Umbilical cord (tissue), 1 donor: ENCODE measurements at regions not wholly inside any gene's neighbourhood (a gene's known extent, or its start where the extent isn't known, plus 50 kb on each side); places are given as distances from the start of the nearest gene placed in this dataset.
"Not testable (repeated sequence)": the region's sequence is repeated elsewhere in the genome, so short reads cannot be mapped to it uniquely, and the experiment has no call there.

Experiments
- DNase-seq: peaks from one replicate; pipeline ENCODE4 v3.0.0-alpha.2; 2015; ENCODE audit warnings: low spot score

DNA sequence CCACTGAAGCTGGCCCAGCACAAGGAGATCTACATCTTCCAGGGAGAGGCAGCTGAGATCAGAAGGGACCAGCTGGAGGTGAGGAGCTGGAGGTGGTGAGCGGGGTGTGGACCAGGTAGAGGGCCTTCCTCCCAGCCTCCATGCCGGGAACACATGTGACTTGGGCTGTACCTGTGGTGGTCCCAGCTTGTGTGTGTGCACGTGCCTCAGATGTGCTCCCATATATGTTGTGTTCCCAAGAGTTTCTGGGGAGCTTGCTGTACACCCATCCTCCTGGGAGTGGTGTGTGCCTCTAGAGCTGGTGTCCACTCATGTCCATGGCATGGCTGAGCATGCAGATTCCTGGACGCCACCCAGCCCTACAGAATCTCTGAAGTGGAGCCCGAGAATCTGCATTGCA, 183.7 kb upstream of the AKAP13 start:
- not testable (repeated sequence) for DNase-seq

- not testable (repeated sequence) for DNase-seq
Measured at GRCh38 chr15:85197582-85197981, 182.8 kb upstream of the AKAP13 start.

- not testable (repeated sequence) for DNase-seq
Measured at GRCh38 chr15:85198432-85198831, 182.0 kb upstream of the AKAP13 start.

DNA sequence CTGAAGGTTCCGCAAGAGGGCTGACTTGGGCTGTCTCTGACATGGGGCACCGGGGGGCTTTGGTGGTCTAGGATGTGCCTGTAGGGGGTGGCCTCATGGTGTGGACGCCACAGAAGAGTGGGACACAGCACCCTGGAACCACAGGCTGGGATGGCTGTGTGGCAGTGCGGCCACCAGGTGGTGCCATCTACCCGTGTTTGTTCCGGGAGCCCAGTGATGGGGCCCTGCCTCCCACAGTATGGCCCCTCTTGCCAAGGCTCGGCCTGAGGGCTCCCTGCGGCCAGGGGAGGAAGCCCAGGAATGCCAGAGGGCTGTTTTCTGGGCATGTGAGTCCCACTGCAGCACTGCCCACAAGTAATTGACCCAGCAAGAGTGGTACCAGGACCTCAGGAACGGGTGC, 180.2 kb upstream of the AKAP13 start:
- DNase-seq, result not testable (repeated sequence)

DNA sequence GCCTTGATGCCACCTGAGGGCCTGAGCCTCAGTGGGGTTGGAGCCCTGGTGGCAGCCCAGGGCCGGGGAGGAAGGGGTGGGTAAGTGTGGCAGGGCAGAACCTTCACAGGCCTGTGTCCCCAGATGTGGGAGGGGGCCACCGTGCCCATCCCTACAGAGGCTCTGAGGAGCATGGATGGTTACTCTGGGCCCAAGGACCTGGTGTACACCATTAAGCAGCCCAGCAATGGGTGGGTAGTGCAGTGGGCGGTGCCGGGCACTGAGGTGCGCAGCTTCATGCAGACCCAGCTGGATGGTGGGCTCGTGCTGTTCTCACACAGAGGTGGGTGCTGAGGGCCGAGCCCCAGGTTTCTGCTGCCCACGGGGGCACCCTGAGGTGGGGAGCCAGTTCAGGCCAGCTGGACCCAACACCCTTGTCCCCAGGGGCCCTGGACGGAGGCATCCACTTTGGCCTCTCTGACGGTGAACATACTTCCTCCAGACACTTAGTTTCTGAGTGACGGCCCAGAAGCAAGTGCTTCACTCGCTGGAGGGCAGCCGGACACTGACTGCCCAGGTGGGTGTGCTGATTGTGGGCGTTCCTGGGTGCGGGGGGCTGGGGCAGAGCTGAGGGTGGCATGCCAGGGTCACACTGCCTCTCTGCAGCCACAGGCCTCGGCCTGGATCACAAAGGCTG, 179.1 kb upstream of the AKAP13 start:
- DNase-seq, result not testable (repeated sequence)

DNA sequence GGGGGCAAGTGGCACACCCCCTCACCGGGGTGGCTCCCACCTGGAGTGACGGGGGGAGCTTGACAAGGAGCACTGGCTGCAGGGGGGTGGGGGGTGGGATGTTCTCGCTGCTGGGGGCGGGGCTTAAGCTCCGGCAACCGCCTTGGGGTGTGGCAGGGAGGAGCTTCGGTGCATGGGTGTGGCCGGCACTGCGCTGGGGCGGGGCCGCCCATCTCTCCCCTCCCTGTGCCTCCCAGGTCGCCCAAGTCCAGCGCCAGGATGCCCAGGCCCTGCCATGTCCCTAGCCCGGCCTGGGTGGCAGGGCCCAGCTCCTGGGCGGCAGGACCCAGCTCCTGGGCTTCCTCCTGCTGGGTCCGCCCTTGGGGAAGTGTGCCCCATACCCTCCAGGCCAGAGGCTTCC, 175.9 kb upstream of the AKAP13 start:
- DNase-seq, result not testable (repeated sequence)

DNA sequence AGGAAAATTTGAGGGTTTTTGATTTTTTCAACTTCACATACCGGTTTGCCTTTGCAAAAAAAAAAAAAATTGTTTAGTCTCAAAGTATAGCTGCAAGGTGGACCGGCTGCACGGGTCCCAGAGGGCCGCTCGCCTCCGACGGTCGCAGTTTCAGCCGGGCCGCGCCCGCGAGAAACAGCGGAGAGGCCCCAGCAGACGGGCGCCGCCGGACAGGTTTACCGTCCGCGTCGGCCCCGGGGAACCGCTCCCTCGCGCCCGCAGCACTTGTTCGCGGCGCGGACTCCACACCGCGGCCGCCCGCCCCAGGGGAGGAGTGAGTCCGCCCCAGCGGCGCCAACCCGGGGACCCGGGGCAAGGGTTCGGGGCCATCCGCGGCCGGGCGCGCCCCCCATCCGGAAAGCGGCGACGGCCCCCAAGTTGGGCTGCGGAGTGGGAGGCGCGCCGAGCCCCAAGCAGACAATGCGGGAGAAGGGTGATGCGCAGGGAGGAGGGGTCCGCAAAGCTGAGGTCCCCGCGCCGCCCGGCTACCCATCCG, 146.5 kb upstream of the AKAP13 start:
- not testable (repeated sequence) for DNase-seq

GRCh38 chr15:85234450-85235196, 145.8 kb upstream of the AKAP13 start:
- not testable (repeated sequence) for DNase-seq

DNA sequence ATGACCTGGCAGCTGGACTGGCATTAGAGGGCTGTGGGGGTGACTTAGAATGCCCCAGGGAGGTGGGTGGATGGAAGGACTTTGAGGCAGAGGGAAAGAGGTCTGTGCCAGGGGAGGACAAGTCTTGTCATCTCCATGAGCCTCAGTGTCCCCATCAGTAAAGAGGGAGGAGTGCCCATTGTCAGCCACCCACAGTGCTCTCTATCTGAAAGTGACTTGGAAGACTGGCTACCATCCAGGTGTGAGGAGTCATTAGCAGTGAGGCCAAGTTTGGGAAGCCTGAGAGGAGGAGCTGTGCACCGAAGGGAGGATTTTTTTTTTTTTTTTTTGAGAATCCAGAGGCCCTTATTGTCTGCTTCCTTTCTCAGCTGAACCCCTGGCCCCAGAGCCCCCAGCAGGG, 136.3 kb upstream of the AKAP13 start:
- DNase-seq, result not testable (repeated sequence)

DNA sequence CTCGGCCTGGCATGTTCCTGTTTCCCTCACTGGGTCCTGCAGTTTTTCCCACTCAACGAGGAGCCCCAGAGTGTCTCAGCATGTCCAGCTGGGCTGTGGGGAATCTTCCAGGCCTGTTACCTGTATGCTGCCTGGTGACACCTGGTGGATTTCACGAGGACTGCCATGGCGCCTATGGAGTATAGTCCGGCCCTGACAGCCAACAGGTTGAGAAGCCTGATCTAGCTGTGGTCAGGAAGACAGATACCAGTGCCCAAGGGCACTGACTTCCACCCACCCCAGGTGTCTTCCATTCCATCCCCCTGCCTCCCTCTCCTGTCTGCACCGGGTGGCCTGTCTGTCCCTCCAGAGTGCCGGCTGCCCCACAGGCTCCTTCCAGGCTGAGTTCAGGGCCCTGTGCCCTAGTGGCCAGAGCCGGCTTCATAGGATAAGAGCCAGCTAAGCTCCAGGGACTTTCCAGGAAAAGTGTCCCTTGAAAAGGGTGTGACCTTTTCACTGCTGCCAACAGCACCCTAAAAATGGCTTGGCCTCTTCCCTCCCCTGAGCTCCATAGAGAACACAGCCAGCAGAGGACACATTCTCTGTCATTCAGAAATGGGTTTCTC, 129.4 kb upstream of the AKAP13 start:
- not testable (repeated sequence) for DNase-seq

DNA sequence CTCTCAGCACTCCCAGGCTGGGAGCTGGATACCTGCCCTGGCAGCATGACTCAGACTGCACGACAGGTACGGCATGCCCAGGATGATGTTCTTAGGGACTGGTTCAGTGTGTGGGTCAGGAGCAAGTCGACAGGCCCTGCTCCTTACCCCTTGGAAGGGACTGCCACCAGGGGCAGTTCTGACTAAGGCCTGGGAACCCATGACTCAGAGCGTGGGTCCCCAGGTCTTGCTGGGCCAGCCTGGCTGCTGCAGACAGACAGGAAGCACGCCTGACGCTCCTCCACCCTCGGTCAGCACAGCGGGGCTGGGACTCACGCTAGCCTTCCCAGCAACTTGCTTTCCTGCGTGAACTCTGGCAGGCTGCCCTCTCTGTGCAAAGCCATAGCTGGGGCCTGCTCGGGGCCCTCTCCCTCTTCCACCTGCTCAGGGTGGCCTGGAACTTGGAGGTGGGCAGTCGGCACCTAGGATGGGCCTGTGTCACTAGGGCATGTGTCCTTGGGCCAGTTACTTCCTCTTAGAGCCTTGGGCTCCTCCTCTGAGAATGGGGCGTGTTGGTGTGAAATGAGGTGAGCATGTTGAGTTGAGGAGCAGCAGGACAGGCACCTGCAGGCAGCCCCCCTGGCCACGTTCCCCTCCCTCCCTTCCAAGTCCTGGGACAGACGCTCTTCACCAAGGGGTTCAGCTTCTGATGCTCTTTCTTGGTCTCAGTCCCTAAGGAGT, 127.0 kb upstream of the AKAP13 start:
- not testable (repeated sequence) for DNase-seq

- not testable (repeated sequence) for DNase-seq
Measured at GRCh38 chr15:85254961-85255360, 125.4 kb upstream of the AKAP13 start.

GRCh38 chr15:85255502-85255901, 124.9 kb upstream of the AKAP13 start:
- not testable (repeated sequence) for DNase-seq

DNA sequence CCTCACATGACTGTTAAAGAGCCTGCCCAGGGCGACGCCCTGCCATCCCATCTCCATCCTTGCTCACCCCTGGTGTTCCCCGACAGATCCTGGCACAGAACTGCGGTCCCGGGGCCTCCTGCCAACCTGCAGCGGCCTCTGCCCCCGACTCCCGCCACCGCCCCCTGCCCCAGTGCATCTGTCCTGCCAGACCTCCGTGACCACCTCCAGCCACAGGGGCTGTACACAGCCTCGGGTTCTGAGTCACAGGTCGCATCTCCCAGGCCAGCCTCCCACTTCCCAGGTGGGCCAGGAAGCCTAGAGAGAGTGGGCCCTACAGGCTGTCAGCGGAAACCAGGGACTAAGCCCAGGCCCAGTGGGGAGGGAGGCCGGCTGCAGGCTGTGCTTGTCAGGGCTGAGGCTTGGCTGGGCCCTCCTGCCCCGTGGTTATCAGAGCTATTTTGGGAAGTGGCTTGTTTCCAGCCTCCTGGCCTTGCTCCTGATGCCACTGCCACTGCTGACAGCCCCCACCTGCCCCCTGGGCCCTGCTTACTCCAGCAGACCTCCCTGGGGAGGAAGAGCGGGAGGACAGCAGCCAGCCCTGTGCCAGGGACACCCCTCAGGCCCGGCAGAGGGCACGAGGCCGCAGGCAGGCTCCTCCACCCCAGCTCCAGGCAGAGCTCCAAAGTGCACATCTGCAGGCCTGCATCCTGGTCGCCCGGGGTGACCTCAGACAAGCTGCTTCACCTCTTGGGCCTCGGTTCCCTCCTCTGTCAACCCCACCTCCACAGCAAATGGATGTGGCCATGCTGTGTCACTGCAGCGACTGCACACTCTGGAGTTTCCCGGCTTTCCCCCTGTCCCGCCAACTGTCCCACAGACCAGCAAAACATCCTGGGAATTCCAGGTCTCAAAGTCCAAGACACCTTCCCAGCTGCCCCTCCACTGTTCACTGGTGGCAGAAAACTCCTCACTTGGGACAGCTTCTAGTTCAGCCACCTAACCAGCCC, 124.1 kb upstream of the AKAP13 start:
- not testable (repeated sequence) for DNase-seq

DNA sequence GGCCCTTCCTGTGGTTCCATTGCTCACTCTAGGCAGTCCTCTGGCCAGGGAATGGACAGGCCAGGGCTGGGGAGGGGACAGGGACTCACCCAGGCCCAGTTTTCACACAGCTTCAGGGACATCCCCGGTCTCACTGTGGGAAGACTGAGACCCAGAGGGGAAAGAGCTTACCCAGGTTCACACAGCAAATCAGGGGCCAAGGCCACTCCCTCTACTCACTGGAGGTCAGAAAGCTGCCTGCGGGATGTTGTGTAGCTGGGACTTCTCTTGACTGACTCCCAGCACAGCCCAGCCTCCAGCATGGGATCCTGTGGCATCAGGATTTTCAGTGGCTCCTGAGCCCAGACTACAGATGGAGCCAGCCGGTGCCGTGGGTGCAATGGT, 122.3 kb upstream of the AKAP13 start:
- not testable (repeated sequence) for DNase-seq

- DNase-seq, result not testable (repeated sequence)
Measured at GRCh38 chr15:85258559-85259209, 121.7 kb upstream of the AKAP13 start.

GRCh38 chr15:85260526-85260925, 119.9 kb upstream of the AKAP13 start:
- not testable (repeated sequence) for DNase-seq

- not testable (repeated sequence) for DNase-seq
Measured at GRCh38 chr15:85262461-85263055, 117.8 kb upstream of the AKAP13 start.

DNA sequence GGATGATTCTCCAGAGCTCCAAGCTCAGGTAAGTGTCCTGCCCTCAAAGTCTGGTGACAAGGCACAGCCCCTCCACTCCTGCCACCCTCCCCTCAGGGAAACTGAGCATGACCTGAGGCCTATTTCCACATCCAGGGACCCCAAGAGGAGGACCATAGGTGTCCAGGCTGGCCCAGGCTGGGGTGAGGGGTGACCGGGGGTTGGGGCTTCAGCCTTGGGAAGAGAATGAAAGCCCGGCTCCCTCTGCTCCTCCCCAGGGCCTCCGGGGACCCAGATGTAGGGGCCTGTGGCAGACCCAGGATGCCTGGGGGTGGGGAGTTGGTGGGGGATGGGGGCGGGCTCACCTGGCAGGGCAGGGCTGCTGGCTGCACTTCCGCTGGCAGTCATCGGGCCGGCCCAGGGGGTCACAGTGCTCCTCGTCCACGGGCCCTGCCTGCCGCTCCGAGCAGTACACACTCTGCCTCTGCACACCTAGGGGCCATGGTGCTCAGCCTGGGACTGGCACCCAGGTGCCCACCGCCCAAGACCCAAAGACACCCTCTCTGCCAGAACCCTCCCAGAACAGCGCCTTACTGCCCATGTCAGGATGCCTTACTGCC, 116.5 kb upstream of the AKAP13 start:
- not testable (repeated sequence) for DNase-seq
